Heart left ventricle (tissue), 16 donors: ENCODE measurements at regions not wholly inside any gene's neighbourhood (a gene's known extent, or its start where the extent isn't known, plus 50 kb on each side); places are given as distances from the start of the nearest gene placed in this dataset.

Source experiments
- ATAC-seq, 4 donors: fragments of 200-7000 bp; cut with Tn5 transposase; one replicate each; pipeline ENCODE4 v1.9.1; 2020 to 2022; ENCODE audit warnings: moderate library complexity in 4 of 4, mild to moderate bottlenecking in 3 of 4, moderate number of reproducible peaks in 1 of 4
- DNase-seq, 5 donors: peaks; one replicate each; pipeline ENCODE4 v3.0.0-alpha.2; 2020
- H3K27ac ChIP-seq, 12 donors: fragments of 200-600 bp; sonication (generic) in 4 of 12; one replicate each; pipeline versions ENCODE4 v1.5.0 to v1.8.0; 2016 to 2022; ENCODE audit warnings: mild to moderate bottlenecking in 2 of 12
- H3K27me3 ChIP-seq, 9 donors: fragments of 200-600 bp; sonication (generic) in 2 of 9; one replicate each; pipeline versions ENCODE4 v1.5.1 to v1.8.0; 2016 to 2022; ENCODE audit warnings: mild to moderate bottlenecking in 3 of 9
- H3K36me3 ChIP-seq, 9 donors: fragments of 200-600 bp; sonication (generic) in 2 of 9; one replicate each; pipeline versions ENCODE4 v1.5.0 to v1.8.0; 2018 to 2022; ENCODE audit warnings: mild to moderate bottlenecking in 2 of 9
- H3K4me1 ChIP-seq, 12 donors: fragments of 200-600 bp; sonication (generic) in 4 of 12; one replicate each; pipeline versions ENCODE4 v1.5.0 to v1.8.0; 2016 to 2022; ENCODE audit warnings: mild to moderate bottlenecking in 3 of 12
- H3K4me3 ChIP-seq, 12 donors: fragments of 200-600 bp; sonication (generic) in 4 of 12; one replicate each; pipeline versions ENCODE4 v1.5.0 to v1.8.0; 2017 to 2022; ENCODE audit warnings: mild to moderate bottlenecking in 9 of 12, moderate library complexity in 4 of 12
- H3K9me3 ChIP-seq, 12 donors: fragments of 200-600 bp; sonication (generic) in 4 of 12; one replicate each; pipeline versions ENCODE4 v1.5.0 to v1.8.0; 2016 to 2022; ENCODE audit warnings: mild to moderate bottlenecking in 1 of 12
- CTCF ChIP-seq, 12 donors: fragments of 200-600 bp; sonication (generic) in 4 of 12; IDR thresholded peaks; one replicate each; pipeline versions ENCODE4 v1.5.0 to v1.8.0; 2018 to 2022; ENCODE audit warnings: antibody characterized with exemption in 12 of 12, mild to moderate bottlenecking in 5 of 12
- POLR2A ChIP-seq, 2 donors: fragments of 450-650 bp; IDR thresholded peaks; one replicate each; pipeline ENCODE4 v1.6.1; 2017; ENCODE audit warnings: antibody characterized with exemption in 2 of 2, mild to moderate bottlenecking in 2 of 2, moderate library complexity in 2 of 2
- WGBS, 4 donors: extraction: QIAGEN DNeasy Blood & Tissue Kit in 2 of 4; methylation state at CpG; one replicate each; pipeline versions ENCODE4 v1.1.5 to v1.1.7; 2013 to 2018; 5-methylcytosine and 5-hydroxymethylcytosine counted together
- intact Hi-C, 10 donors: fragments of 100-400 bp; cut with DNase I; formaldehyde crosslinking; loops; one replicate each; pipeline versions ENCODE4 v1.11.1 to v1.14.2; 2022
- donor health status: ischemic (EF 13 %, LVEDD 7.1; RV severe dilation, severe dysfunction).
- donor health status: healthy with polysubstance abuse.
- donor health status: DM: no; HTN: yes; CAD: no.
- donor health status: DM: no; HTN: no; CAD: no.
- donor health status: ischemic (EF 25% LVEDD 6.9; RV normal size, moderate dysfunction).
- donor health status: ischemic (EF 25% LVEDD 5.7; RV mildly dilated, moderate dysfunction).
- donor health status: healthy.
- donor health status: DM: yes; HTN: yes; CAD: no.
- donor health status: ischemic (EF 35%, LVEDD 5.7; RV mildly dilated, moderate dysfunction).
- donor health status: nonischemic (EF 11% LVEDD 7.7; RV severe dilation, severe dysfunction).
- donor health status: DM: yes; HTN: yes; CAD: no.
- donor health status: PGD.
- donor health status: ischemic (EF 29% LVEDD 5.4; RV normal size, mild dysfunction).
- donor health status: nonischemic (EF 23%, LVEDD 6.1; RV moderate dilation, normal function).

- DNase-seq = no peak
- intact Hi-C loops = no loop called here
- Histone ChIP-seq H3K4me3 (no peak overlapping the region), H3K4me1 (no peaks in the 10 kb centered on the region), H3K27ac (no peak overlapping the region), H3K36me3 (no peaks in the 10 kb centered on the region), H3K9me3 (no peaks in the 10 kb centered on the region), H3K27me3 (no peaks in the 10 kb centered on the region)
- TF ChIP-seq CTCF (IDR thresholded peaks at IDR 0.05) = no peak
- no peak for TF ChIP-seq POLR2A (IDR thresholded peaks at IDR 0.05)
- WGBS, 4 donors = 73 to 77% (median 75%) methylated on average over 7 of the region's 7 CpGs
- no peak for ATAC-seq
Observed at GRCh38 chr18:70523035-70523791, 234.4 kb downstream of the SOCS6 start.

GRCh38 chr18:70522183-70522680, 233.4 kb downstream of the SOCS6 start:
- H3K4me1 ChIP-seq = no peaks in the 10 kb centered on the region
- H3K27ac ChIP-seq = no peak overlapping the region
- no peaks in the 10 kb centered on the region for H3K9me3 ChIP-seq
- no peak overlapping the region for H3K4me3 ChIP-seq
- ATAC-seq (no peak), DNase-seq (no peak)
- no peaks in the 10 kb centered on the region for H3K27me3 ChIP-seq
- no peaks in the 10 kb centered on the region for H3K36me3 ChIP-seq
- TF ChIP-seq POLR2A (IDR thresholded peaks at IDR 0.05) (no peak), CTCF (IDR thresholded peaks at IDR 0.05) (no peak)
- 58 to 74% (median 68%) methylated on average over 5 of the region's 5 CpGs for WGBS, 4 donors
- intact Hi-C loops = no loop called here

GRCh38 chr18:70520867-70521266, 232.0 kb downstream of the SOCS6 start:
- Histone ChIP-seq H3K27me3 (no peaks in the 10 kb centered on the region), H3K9me3 (no peaks in the 10 kb centered on the region), H3K4me1 (no peaks in the 10 kb centered on the region), H3K27ac (no peak overlapping the region), H3K4me3 (no peak overlapping the region), H3K36me3 (no peaks in the 10 kb centered on the region)
- 40 to 50% (median 44%) methylated on average over 1 of the region's 1 CpG for WGBS, 4 donors
- TF ChIP-seq CTCF (IDR thresholded peaks at IDR 0.05) (no peak), POLR2A (IDR thresholded peaks at IDR 0.05) (no peak)
- ATAC-seq (no peak), DNase-seq (no peak)
- intact Hi-C loops = no loop called here

GRCh38 chr18:70513502-70514171, 224.8 kb downstream of the SOCS6 start:
- 70 to 83% (median 73%) methylated on average over 9 of the region's 9 CpGs for WGBS, 4 donors
- TF ChIP-seq POLR2A (IDR thresholded peaks at IDR 0.05) (no peak), CTCF (IDR thresholded peaks at IDR 0.05) (no peak)
- intact Hi-C loops = no loop called here

More at GRCh38 chr18:70513502-70514171, 224.8 kb downstream of the SOCS6 start:
- no peak for ATAC-seq
- no peak overlapping the region for H3K27ac ChIP-seq
- H3K27me3 ChIP-seq = no peaks in the 10 kb centered on the region
- H3K4me1 ChIP-seq = no peaks in the 10 kb centered on the region
- H3K9me3 ChIP-seq = no peaks in the 10 kb centered on the region
- no peak overlapping the region for H3K4me3 ChIP-seq
- H3K36me3 ChIP-seq = no peaks in the 10 kb centered on the region
- no peak for DNase-seq
